Ramos (cell line): ENCODE measurements at regions not wholly inside any gene's neighbourhood (a gene's known extent, or its start where the extent isn't known, plus 50 kb on each side); places are given as distances from the start of the nearest gene placed in this dataset.

ENCODE experiments used
- in situ Hi-C: fragments of 300-500 bp; cut with MboI; formaldehyde crosslinking; loops from one replicate; pipeline ENCODE4 v1.14.3; 2022; ENCODE audit warnings: low sequenced_read_pairs; ENCODE audit not compliant: unreplicated experiment

GRCh38 chr17:77498091-77498741 is 357.4 kb downstream of the SEC14L1 start:
- in situ Hi-C loops: loop anchor here (5.0 to 10.0 kb wide), 3 partner anchors 71 to 173 kb away; no protein-coding TSS in a partner anchor

GRCh38 chr17:77498791-77499698 is 358.3 kb downstream of the SEC14L1 start:
- in situ Hi-C loops: loop anchor here (5.0 to 10.0 kb wide), 3 partner anchors 72 to 174 kb away; no protein-coding TSS in a partner anchor

- in situ Hi-C loops: loop anchor here (5.0 to 10.0 kb wide), 3 partner anchors 73 to 175 kb away; no protein-coding TSS in a partner anchor
Measured at GRCh38 chr17:77499699-77500435, 359.1 kb downstream of the SEC14L1 start.

- in situ Hi-C loops: no loop called here
Measured at GRCh38 chr17:77501101-77501566, 360.4 kb downstream of the SEC14L1 start.

- in situ Hi-C loops: no loop called here
Measured at GRCh38 chr17:77501751-77502625, 361.2 kb downstream of the SEC14L1 start.

GRCh38 chr17:77502626-77503292 is 362.0 kb downstream of the SEC14L1 start:
- in situ Hi-C loops: no loop called here

- in situ Hi-C loops: no loop called here
Measured at GRCh38 chr17:77503293-77503655, 362.5 kb downstream of the SEC14L1 start.

- in situ Hi-C loops: no loop called here
Measured at GRCh38 chr17:77503916-77504651, 363.3 kb downstream of the SEC14L1 start.

GRCh38 chr17:77504652-77505155 is 363.9 kb downstream of the SEC14L1 start:
- in situ Hi-C loops: no loop called here

GRCh38 chr17:77505181-77505639 is 364.4 kb downstream of the SEC14L1 start:
- in situ Hi-C loops: no loop called here

GRCh38 chr17:77506371-77506991 is 365.7 kb downstream of the SEC14L1 start:
- in situ Hi-C loops: no loop called here

- in situ Hi-C loops: no loop called here
Measured at GRCh38 chr17:77507111-77507885, 366.5 kb downstream of the SEC14L1 start.

- in situ Hi-C loops: no loop called here
Measured at GRCh38 chr17:77508047-77508715, 367.4 kb downstream of the SEC14L1 start.

- in situ Hi-C loops: no loop called here
Measured at GRCh38 chr17:77509089-77509488, 368.3 kb downstream of the SEC14L1 start.

GRCh38 chr17:77509599-77509998 is 368.8 kb downstream of the SEC14L1 start:
- in situ Hi-C loops: no loop called here

- in situ Hi-C loops: no loop called here
Measured at GRCh38 chr17:77510133-77510796, 369.5 kb downstream of the SEC14L1 start.
